ENCODE measurements at regions not wholly inside any gene's neighbourhood (a gene's known extent, or its start where the extent isn't known, plus 50 kb on each side); places are given as distances from the start of the nearest gene placed in this dataset.

- TF ChIP-seq POLR2A (IDR thresholded peaks at IDR 0.05; ENCODE audit: low read length) = no peak
- no peak for TF ChIP-seq GATA1 (IDR thresholded peaks at IDR 0.05; ENCODE audit: low read depth, low read length)
Observed at GRCh38 chr12:89089264-89089663, 263.0 kb downstream of the DUSP6 start.

DNA sequence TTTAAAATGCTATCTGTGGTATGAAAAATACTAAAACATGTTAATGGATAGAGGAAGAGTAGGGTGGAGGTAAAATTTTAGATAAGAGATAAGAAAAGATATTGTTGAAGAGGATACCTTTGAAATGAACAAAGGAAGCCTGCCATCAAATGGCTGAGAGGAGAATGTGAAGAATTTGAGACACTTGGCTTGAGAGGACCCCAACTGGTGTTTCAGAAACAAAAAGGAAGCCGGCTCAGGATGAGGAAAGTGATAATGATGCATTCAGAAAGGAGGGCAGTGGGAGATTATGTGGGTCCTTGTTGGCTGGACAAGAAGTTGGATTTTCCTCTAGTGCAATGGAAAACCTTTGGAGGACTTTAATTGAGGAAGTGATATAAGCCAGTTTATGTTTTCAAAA, 264.4 kb downstream of the DUSP6 start:
- TF ChIP-seq GATA1 (IDR thresholded peaks at IDR 0.05; ENCODE audit: low read depth, low read length) = no peak
- no peak for TF ChIP-seq POLR2A (IDR thresholded peaks at IDR 0.05; ENCODE audit: low read length)

More at GRCh38 chr12:89089264-89089663, 263.0 kb downstream of the DUSP6 start:
- no peak for DNase-seq

GRCh38 chr12:89087149-89087825, 265.0 kb downstream of the DUSP6 start:
- TF ChIP-seq GATA1 (IDR thresholded peaks at IDR 0.05; ENCODE audit: low read depth, low read length) = no peak
- no peak for TF ChIP-seq POLR2A (IDR thresholded peaks at IDR 0.05; ENCODE audit: low read length)
- DNase-seq = peak in 1 of 2 experiments; percentile 3

More for the DNA sequence above, 264.4 kb downstream of the DUSP6 start:
- DNase-seq = no peak

DNA sequence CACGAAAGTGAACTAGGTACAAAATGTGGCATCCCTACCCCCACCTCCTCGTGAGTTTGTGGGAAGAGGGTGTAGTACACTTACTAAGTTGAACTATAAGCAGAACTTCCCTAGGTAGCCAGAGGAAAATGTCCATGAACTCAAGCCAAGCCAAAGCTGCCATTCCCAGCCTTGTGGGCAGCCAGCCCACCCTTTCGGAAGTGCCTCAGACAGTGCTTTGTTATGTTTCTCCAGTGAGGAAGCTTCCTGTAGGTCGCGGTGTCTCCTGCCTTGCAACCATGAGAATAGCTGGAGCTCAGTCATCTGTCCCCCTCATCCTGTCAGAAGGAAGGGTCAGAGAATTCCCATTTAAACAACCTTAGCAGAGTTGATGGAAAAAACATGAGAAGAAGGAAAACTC, 266.9 kb downstream of the DUSP6 start:
- DNase-seq = no peak
- no peak for TF ChIP-seq GATA1 (IDR thresholded peaks at IDR 0.05; ENCODE audit: low read depth, low read length)
- TF ChIP-seq POLR2A (IDR thresholded peaks at IDR 0.05; ENCODE audit: low read length) = no peak

DNA sequence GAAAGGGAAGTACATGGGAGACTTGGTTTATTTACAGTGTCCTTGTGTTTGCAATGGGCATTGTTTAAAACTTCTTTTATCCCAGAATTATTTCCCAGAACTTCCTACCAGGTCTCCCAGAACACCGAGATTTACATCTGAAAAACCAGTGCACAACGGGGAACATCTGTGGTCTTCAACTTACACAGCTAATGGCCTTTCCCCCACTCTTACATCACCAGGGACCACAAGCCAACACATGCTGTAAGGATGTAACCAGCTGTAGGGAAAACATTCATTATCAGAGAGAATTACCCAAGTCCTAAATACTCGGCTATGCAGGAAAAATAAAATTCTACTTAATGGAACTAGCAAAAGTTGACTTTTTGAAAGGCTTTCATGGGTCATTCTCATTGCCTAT, 267.6 kb downstream of the DUSP6 start:
- TF ChIP-seq GATA1 (IDR thresholded peaks at IDR 0.05; ENCODE audit: low read depth, low read length) = no peak
- no peak for DNase-seq

DNA sequence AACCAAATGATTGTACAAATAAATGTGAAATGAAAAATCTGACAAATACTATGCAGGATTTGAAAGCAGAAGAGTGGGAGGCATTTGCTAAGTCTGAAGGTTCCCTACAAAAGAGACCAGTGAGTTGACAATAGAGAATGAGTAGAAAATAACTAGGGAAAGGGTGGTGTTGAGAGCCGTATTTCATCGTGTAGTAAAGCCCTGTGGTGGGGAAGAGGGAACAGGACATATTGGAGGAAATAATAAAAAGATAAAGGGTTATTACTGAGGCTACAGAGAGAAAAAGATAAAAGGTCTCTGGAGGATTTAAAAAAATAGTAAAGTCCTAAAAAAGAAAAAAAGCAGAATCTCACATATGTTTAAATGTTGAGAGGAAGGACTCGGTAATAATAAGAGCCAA, 268.8 kb downstream of the DUSP6 start:
- TF ChIP-seq GATA1 (IDR thresholded peaks at IDR 0.05; ENCODE audit: low read depth, low read length) = no peak
- TF ChIP-seq POLR2A (IDR thresholded peaks at IDR 0.05; ENCODE audit: low read length) = no peak
- no peak for DNase-seq

DNA sequence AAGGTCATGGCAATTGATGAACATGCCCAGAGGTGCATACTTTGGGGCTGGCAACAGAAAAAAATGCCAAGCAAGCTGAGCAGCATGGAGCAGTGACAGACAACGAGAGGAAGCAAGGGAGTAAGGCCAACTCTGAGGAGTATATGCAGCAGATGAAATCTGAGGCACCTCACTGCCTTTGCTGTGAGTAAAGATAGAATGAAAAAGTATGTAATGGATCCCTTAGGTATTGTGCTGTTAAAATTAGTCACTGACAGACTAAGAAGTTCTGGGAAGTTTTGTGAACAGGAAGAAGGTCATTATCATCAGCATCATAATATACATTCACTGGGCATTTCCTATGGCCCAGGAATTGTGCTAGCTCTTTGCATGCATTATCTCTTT, 269.9 kb downstream of the DUSP6 start:
- TF ChIP-seq POLR2A (IDR thresholded peaks at IDR 0.05; ENCODE audit: low read length) = no peak
- TF ChIP-seq GATA1 (IDR thresholded peaks at IDR 0.05; ENCODE audit: low read depth, low read length) = no peak
- DNase-seq = no peak

- TF ChIP-seq GATA1 (IDR thresholded peaks at IDR 0.05; ENCODE audit: low read depth, low read length) (no peak), POLR2A (IDR thresholded peaks at IDR 0.05; ENCODE audit: low read length) (no peak)
- no peak for DNase-seq
Observed at GRCh38 chr12:89081719-89082369, 270.5 kb downstream of the DUSP6 start.

- no peak for DNase-seq
Observed at GRCh38 chr12:89080793-89081465, 271.4 kb downstream of the DUSP6 start.

GRCh38 chr12:89075880-89076540, 276.3 kb downstream of the DUSP6 start:
- TF ChIP-seq GATA1 (IDR thresholded peaks at IDR 0.05; ENCODE audit: low read depth, low read length) (no peak), POLR2A (IDR thresholded peaks at IDR 0.05; ENCODE audit: low read length) (no peak)
- DNase-seq = no peak

More at GRCh38 chr12:89080793-89081465, 271.4 kb downstream of the DUSP6 start:
- no peak for TF ChIP-seq GATA1 (IDR thresholded peaks at IDR 0.05; ENCODE audit: low read depth, low read length)
- TF ChIP-seq POLR2A (IDR thresholded peaks at IDR 0.05; ENCODE audit: low read length) = no peak

- DNase-seq = no peak
- TF ChIP-seq GATA1 (IDR thresholded peaks at IDR 0.05; ENCODE audit: low read depth, low read length) = no peak
- no peak for TF ChIP-seq POLR2A (IDR thresholded peaks at IDR 0.05; ENCODE audit: low read length)
Observed at GRCh38 chr12:89073659-89074058, 278.6 kb downstream of the DUSP6 start.

DNA sequence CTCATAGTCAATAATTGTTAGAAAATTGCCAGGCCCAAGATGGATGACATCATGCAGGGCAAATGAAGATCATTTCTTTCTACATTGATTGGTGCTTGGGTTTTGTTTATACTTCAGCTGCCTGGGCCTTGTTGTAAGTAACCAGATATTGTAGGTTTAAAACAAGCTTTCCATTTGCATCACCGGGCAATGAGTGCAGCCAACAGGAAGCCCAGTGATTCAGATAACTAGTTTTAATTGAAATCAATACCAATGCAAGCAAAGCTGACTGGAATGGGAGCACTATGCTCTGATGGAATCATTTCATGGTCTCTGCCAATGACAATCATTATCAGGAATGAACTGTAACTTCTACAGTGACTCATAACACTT, 279.3 kb downstream of the DUSP6 start:
- no peak for DNase-seq
- TF ChIP-seq GATA1 (IDR thresholded peaks at IDR 0.05; ENCODE audit: low read depth, low read length) (no peak), POLR2A (IDR thresholded peaks at IDR 0.05; ENCODE audit: low read length) (no peak)

DNA sequence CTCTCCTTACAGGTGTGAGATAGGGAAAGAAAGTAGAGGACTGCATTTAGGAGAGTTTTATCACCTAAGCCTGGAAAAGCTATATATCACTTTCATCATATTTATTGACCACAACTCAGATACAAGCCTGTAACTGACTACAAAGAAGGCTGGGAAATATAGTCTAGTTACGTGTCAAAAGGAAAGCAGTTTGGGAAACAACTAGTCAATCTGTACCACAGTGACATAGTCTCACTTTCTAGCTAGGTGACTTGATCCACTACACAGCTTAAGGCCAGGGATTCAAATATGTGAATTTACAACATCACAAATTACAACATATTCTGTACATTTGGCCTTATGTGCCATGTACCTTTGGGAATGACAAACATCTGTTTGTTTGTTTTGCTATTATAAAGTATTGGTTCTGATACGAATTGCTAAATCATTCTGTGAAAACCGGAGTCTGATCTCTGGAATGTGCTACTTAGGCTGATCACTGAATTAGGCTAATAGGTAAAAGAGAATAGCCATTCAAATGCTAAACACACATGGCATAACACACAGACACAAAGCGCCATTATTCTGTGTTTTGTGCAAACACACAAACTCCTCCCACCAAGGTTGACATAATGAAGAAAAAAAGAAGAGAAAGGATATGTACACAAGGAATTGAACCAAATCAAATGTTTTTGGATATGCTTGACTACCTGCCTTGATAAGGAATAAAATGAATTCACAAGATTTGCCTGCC, 279.8 kb downstream of the DUSP6 start:
- no peak for DNase-seq
- TF ChIP-seq POLR2A (IDR thresholded peaks at IDR 0.05; ENCODE audit: low read length) (no peak), GATA1 (IDR thresholded peaks at IDR 0.05; ENCODE audit: low read depth, low read length) (no peak)
